Esophagus squamous epithelium (tissue), 5 donors: ENCODE measurements at regions not wholly inside any gene's neighbourhood (a gene's known extent, or its start where the extent isn't known, plus 50 kb on each side); places are given as distances from the start of the nearest gene placed in this dataset.

Experiments used
- DNase-seq: peaks from one replicate; lab custom pipeline; 2025; lab: John Stamatoyannopoulos, UW
- H3K27ac ChIP-seq, 4 donors: fragments of 200-600 bp; sonication (generic); one replicate each; pipeline ENCODE4 v1.5.1; 2016 to 2019; ENCODE audit warnings: mild to moderate bottlenecking in 1 of 4
- H3K27me3 ChIP-seq, 4 donors: fragments of 200-600 bp; sonication (generic); 1 replicate in 3 of 4; 2 replicates in 1 of 4; pipeline versions ENCODE4 v1.5.1 to v1.6.0; 2017 to 2021; ENCODE audit warnings: antibody characterized with exemption in 1 of 4
- H3K36me3 ChIP-seq, 3 donors: fragments of 200-600 bp; sonication (generic); one replicate each; pipeline ENCODE4 v1.5.1; 2016 to 2019
- H3K4me1 ChIP-seq, 3 donors: fragments of 200-600 bp; sonication (generic); one replicate each; pipeline ENCODE4 v1.5.1; 2017 to 2019
- H3K4me3 ChIP-seq, 4 donors: fragments of 200-600 bp; sonication (generic); 1 replicate in 3 of 4; 2 replicates in 1 of 4; pipeline ENCODE4 v1.5.1; 2016 to 2019; ENCODE audit warnings: mild to moderate bottlenecking in 2 of 4, moderate library complexity in 1 of 4
- H3K9me3 ChIP-seq, 3 donors: fragments of 200-600 bp; sonication (generic); one replicate each; pipeline ENCODE4 v1.5.1; 2016 to 2019
- POLR2A ChIP-seq, 4 donors: fragments of 450-650 bp; IDR thresholded peaks; one replicate each; pipeline ENCODE4 v1.6.1; 2017; ENCODE audit warnings: antibody characterized with exemption in 4 of 4, mild to moderate bottlenecking in 4 of 4, moderate library complexity in 3 of 4
- WGBS, 2 donors: methylation state at CpG; one replicate each; pipeline ENCODE4 v1.1.5; 2018; 5-methylcytosine and 5-hydroxymethylcytosine counted together
- intact Hi-C: fragments of 100-400 bp; cut with DNase I; formaldehyde crosslinking; loops from one replicate; pipeline ENCODE4 v1.15.0; 2022
- TF ChIP-seq, protein P1 (sequence below), 6 experiments: fragments of 450-650 bp in 4 of 6; fragments of 200-600 bp in 2 of 6; sonication (generic) in 2 of 6; IDR thresholded peaks; one replicate each; pipeline ENCODE4 v1.5.1; 2016 to 2019; ENCODE audit warnings: antibody characterized with exemption in 6 of 6, mild to moderate bottlenecking in 4 of 6, moderate library complexity in 4 of 6
- donor health status: DM: yes; HTN: yes; CAD: no.

DNA sequence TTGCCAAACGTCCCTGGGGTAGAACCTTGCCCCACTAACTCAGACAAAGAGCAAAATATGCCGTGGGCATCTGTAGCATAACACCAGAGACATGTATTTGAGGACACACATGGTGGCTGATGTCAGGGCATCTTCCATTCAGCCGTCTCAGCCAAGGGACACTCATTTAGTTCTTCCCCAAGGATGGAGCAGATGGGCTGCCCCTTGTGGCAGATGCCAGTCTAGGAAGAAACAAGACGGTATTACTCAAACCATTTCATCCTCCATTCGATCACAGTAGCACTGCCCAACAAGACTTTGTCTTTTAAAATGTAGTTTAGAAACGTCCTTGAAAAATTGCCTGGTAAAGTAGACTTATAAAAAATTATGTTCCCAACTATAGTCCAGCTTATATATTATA, 937.6 kb upstream of the EEF2KMT start:
- intact Hi-C loops = no loop called here
- no peak for DNase-seq
- 60 to 63% methylated on average over 5 to 6 of the region's 6 CpGs for WGBS, 2 donors
- H3K27me3 ChIP-seq = no peaks in the 10 kb centered on the region
- H3K36me3 ChIP-seq = no peaks in the 10 kb centered on the region
- no peaks in the 10 kb centered on the region for H3K9me3 ChIP-seq
- no peak for TF ChIP-seq POLR2A (IDR thresholded peaks at IDR 0.05)
- TF ChIP-seq, protein P1, sequence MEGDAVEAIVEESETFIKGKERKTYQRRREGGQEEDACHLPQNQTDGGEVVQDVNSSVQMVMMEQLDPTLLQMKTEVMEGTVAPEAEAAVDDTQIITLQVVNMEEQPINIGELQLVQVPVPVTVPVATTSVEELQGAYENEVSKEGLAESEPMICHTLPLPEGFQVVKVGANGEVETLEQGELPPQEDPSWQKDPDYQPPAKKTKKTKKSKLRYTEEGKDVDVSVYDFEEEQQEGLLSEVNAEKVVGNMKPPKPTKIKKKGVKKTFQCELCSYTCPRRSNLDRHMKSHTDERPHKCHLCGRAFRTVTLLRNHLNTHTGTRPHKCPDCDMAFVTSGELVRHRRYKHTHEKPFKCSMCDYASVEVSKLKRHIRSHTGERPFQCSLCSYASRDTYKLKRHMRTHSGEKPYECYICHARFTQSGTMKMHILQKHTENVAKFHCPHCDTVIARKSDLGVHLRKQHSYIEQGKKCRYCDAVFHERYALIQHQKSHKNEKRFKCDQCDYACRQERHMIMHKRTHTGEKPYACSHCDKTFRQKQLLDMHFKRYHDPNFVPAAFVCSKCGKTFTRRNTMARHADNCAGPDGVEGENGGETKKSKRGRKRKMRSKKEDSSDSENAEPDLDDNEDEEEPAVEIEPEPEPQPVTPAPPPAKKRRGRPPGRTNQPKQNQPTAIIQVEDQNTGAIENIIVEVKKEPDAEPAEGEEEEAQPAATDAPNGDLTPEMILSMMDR (IDR thresholded peaks at IDR 0.05) = no peak
- no peaks in the 10 kb centered on the region for H3K4me1 ChIP-seq
- H3K27ac ChIP-seq = no peak overlapping the region
- H3K4me3 ChIP-seq = no peak overlapping the region

- Histone ChIP-seq H3K4me3 (no peak overlapping the region), H3K4me1 (no peaks in the 10 kb centered on the region), H3K36me3 (no peaks in the 10 kb centered on the region), H3K9me3 (no peaks in the 10 kb centered on the region), H3K27ac (no peak overlapping the region), H3K27me3 (no peaks in the 10 kb centered on the region)
- 81 to 87% methylated on average over 4 of the region's 4 CpGs for WGBS, 2 donors
- no peak for DNase-seq
- intact Hi-C loops = no loop called here
- TF ChIP-seq, protein P1 (IDR thresholded peaks at IDR 0.05) = no peak
- no peak for TF ChIP-seq POLR2A (IDR thresholded peaks at IDR 0.05)
Measured at GRCh38 chr16:6034511-6034910, 936.9 kb upstream of the EEF2KMT start.

- intact Hi-C loops = no loop called here
- no peak overlapping the region for H3K27ac ChIP-seq
- no peak for TF ChIP-seq POLR2A (IDR thresholded peaks at IDR 0.05)
- TF ChIP-seq, protein P1 (IDR thresholded peaks at IDR 0.05) = no peak
- H3K27me3 ChIP-seq = no peaks in the 10 kb centered on the region
- H3K9me3 ChIP-seq = no peaks in the 10 kb centered on the region
- H3K4me1 ChIP-seq = no peaks in the 10 kb centered on the region
- H3K36me3 ChIP-seq = no peaks in the 10 kb centered on the region
- WGBS, 2 donors = 38 to 39% methylated on average over 3 of the region's 3 CpGs
- no peak for DNase-seq
- no peak overlapping the region for H3K4me3 ChIP-seq
Measured at GRCh38 chr16:6032438-6032837, 934.8 kb upstream of the EEF2KMT start.

- no peaks in the 10 kb centered on the region for H3K4me1 ChIP-seq
- no peaks in the 10 kb centered on the region for H3K9me3 ChIP-seq
- no peak overlapping the region for H3K4me3 ChIP-seq
- intact Hi-C loops = no loop called here
- no peaks in the 10 kb centered on the region for H3K27me3 ChIP-seq
- no peaks in the 10 kb centered on the region for H3K36me3 ChIP-seq
- no peak for DNase-seq
- TF ChIP-seq, protein P1 (IDR thresholded peaks at IDR 0.05) = no peak
- no peak for TF ChIP-seq POLR2A (IDR thresholded peaks at IDR 0.05)
- WGBS, 2 donors = 28 to 42% methylated on average over 7 of the region's 7 CpGs
- H3K27ac ChIP-seq = no peak overlapping the region
Measured at GRCh38 chr16:6031567-6031966, 934.0 kb upstream of the EEF2KMT start.

GRCh38 chr16:6031102-6031501, 933.5 kb upstream of the EEF2KMT start:
- H3K4me1 ChIP-seq = no peaks in the 10 kb centered on the region
- no peak overlapping the region for H3K4me3 ChIP-seq
- no peak for DNase-seq
- no peaks in the 10 kb centered on the region for H3K9me3 ChIP-seq
- H3K27ac ChIP-seq = no peak overlapping the region
- intact Hi-C loops = no loop called here
- H3K27me3 ChIP-seq = no peaks in the 10 kb centered on the region
- WGBS, 2 donors = 66 to 70% methylated on average over 5 of the region's 5 CpGs
- H3K36me3 ChIP-seq = no peaks in the 10 kb centered on the region
- TF ChIP-seq POLR2A (IDR thresholded peaks at IDR 0.05) = no peak
- TF ChIP-seq, protein P1 (IDR thresholded peaks at IDR 0.05) = no peak
